GM11168 (cell line): ENCODE measurements at regions not wholly inside any gene's neighbourhood (a gene's known extent, or its start where the extent isn't known, plus 50 kb on each side); places are given as distances from the start of the nearest gene placed in this dataset.

ENCODE experiments used
- in situ Hi-C: fragments of 300-500 bp; cut with MboI; formaldehyde crosslinking; loops from one replicate; pipeline ENCODE4 v1.12.0; 2022; ENCODE audit warnings: low sequenced_read_pairs; ENCODE audit not compliant: unreplicated experiment

DNA sequence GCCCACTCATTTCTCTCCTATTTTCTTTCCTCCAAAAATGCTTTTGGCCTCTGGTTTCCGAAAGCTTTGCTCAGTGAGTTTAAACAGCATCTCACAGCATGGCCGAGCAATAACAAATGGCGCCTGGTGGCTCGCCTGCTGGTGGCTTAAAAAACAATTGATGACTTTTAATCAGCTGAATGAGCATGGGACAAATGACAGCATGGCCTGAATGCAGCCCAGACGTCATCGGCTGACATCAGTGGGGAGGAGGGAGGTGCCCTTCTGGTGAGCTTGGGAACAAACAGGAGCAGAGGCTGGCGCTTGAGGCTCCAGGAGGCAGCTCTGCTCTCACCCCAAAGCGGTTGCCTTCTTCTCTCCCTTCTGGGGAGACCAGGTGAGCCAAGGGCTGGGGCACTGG, 286.4 kb downstream of the BCOR start:
- in situ Hi-C loops: no loop called here

DNA sequence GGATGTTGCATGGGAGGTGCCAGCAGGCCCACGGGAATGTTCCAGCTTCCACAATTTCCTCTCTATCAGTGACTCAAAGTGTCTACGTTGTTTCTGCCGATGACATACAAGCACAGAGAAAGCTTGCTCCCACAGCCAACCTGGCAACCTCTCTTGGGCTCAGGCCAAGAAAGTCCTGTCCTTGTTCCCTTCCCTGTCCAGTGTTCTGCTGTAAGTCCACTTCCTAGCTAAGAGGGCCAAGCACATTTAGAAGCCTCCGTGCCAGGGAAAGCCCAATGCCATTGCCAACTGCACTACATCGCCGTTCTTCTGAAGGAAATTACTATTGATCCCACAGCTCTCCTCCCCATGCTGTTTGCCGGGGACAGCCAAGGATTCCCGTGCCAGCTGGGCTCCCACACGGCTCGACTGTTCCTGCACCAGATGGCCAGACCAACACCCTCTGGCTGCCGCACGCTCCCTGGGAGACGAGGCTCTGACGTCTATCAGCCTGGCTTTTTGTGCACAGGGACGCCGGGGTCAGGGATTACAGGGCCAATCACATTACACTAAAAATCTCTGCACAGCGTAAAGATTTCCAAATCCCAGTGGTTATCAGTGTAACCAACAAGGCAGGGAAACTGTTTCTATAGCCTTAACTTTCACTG, 284.0 kb downstream of the BCOR start:
- in situ Hi-C loops: no loop called here

DNA sequence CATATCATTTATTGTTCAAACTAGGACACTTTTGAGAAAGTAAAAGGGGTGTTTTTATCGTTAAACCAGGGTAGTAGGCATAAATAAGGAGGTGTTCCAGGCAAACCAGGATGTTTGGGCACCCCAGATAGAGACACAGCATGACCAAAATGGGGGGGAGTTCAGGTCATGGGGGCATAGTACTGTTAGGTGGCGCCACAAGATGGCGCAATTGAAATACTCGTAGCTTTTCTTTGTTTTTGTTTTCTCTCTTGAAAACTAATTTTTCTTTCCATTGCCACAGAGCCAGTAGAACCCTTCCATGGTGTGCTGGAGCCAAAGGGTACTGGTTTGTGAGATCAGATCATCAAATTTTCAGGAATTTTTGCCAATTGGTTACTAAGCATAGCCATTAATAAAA, 283.4 kb downstream of the BCOR start:
- in situ Hi-C loops: no loop called here

DNA sequence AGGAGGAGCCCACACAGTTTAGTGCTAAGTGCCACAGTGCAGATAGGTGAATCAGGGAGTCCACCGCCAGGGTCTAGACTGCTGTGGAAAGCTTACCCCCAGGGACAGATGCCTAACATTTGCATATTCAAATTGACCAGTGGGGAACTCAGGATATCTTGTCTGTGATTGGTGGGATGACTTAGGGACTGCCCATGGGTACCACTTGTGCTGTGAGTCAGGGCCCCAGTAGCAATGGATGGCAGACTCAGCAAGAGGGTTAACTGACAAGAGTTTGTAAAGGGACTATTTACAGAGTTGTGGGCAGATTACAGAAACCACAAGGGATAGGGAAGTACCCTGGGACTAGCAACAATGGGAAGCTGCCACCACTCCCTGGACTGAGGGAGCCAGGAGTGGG, 282.1 kb downstream of the BCOR start:
- in situ Hi-C loops: no loop called here

DNA sequence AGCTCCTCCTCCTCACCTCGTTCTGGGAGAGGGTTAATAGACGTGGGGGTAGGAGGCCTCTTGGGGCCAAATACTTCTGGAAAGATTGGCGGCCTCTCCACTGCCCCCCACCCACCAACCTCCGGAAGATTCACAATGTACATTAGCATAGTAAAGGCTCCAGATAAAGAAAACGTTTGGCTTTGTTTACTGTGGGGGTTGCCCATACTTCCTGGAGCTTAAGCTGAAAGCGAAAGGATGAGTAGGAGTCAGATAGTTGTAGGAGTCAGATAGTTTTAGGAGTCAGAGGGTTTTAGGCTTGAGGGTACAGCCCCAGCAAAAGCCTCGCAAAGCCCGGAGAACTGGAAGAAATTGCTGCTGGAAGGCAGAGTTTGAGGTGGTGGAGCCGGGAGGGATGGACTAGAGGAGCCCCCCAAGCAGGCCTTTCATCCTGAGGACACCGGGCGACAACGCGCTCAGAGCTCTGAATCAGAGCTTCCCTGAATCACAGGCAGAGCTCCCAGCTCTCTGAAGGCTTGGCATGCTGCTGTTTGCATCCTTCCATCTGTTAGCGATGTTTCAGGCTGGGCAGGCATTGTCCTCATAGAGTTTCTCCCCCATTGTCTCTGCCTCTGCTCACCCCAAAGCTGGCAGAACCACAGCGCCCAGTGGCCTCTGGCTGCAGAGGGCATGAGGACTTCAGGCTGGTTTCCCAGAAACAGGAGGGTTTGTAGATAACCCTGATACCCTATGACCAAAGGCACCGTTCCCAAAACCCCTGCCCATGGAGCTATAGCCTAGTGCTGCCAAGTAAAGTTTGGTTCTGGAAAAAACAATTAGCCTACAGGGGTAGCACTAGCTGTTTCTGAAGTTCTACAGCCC, 280.7 kb downstream of the BCOR start:
- in situ Hi-C loops: no loop called here

DNA sequence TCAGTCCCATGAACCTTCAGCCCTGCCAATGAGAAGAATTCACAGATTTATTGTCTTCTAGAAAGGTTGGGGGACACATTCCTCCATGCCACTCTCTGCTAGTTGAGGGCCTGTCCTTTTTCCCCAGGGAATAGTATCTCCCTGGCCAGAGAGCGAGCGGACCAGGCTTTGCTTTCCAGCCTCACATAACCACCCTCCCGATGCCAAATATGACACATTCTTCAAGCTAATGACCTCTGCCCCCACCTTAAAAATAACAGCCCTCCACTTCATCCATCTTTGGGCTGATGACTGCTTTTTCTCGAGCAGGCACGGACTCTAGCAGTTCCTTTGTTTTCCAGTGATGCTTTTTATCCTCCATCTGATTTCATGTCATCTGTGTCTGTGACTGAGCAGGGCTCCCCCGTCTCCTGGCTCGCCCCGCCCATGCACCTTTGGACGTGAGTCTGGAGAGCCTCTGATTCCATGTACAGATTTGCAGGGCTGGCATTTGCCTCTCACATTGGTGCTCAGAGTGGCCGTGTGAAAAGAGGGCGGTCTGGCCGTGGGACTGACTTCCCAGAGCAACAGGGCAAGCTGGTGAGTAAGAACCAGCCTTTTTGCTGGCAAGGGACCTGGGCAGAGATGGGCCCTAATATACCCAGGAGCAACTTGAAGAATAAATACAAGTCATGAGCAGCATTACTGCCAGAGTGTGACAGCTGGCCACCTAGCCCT, 279.8 kb downstream of the BCOR start:
- in situ Hi-C loops: no loop called here

DNA sequence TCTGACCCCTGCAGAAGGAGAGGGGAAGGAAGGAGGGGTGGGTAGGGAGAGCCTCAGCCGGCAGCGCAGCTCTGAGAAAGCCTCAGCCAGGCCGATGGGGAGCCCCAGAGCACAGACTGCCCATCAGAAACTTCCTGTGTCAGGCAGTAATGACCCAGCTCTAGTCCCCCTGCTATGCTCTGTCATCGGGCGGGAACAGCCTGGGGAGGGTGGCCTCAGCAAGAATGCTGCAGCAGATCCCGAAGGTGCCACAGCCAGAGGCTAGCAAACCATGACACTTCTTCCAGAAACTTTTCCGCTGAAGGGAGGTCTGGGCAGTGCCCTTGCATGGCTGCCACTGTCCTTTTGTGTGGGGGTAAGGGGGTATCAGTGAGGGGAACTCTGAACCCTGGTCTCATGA, 279.0 kb downstream of the BCOR start:
- in situ Hi-C loops: no loop called here

DNA sequence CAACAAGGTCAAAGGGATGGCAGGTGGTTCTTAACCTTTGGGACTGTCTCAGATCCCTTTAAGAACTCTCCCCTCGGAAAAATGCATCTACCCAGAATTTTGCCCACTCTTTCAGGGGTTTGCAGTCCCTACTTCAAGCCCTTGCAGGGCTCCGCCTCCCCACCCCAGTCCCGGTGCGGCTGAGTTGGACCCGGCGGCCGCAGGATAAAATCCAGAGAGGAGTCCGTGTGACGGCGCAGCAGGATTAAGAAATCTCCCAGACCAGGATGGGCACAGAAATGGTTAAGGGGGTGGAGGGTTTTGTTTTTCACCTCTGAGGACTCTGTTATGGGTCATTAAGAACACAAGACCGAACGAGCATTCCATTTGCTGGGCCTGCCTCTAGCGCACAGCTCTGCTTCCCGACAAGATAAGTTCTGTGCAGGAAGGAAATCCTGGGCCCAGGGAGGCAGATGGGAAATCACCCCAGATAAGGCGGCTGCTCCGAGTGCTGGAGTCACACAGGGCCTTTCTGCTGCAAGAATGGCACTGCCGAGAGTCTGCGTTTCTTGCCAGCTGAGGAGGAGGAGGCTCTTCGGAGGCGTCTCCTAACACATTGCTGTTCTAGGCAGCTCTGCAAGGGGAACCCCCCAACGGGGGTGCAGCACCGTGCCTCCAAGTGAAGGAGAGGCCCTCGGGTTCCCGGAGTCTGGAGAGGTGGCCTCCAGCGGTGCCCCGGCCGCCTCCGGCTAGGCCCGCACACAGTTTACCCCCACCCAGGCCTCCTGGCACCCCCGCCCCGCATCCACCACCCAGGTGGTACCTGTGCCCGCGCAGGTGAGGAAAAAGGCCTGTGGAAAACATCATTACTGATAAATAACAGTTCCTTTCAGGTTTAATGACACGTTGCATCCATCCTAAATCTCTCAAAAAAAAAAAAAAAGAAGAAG, 277.6 kb downstream of the BCOR start:
- in situ Hi-C loops: no loop called here

DNA sequence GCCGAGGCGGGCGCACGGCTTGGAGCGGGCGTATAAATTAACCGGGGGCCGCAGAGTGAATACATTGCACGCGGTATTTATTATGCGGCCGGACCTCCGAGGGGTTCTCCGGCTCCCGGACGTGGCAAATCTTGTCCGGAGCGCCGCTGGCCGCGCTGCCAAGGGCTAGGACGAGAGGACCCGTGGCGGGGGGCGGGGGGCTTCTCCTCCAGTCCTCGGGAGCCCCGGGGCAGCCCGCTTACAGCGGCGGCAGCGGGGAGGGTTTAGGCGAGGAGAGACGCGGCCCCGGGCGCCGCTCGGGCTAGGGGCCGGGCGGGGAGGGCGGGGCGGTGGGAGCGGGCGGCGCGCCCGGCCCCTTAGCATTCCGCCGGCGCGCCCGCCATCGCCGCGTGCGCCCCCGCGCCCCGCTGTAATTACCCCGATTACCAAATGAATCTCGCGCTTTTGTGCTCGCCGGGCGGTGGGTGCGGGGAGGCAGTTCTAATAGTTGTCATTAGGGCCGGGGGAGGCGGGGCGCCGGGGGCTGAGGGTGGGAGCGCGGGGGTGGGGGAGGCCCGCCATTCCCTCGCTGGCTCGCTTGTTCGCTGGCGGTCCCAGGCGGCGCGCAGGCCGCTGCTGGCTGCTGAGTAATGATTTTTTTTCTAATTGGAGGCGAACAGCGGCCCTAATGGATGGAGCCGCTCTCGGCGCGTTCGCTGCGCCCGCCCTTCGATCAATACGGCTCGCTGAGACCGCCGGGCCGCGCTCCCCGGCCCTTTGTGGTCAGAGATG, 276.6 kb downstream of the BCOR start:
- in situ Hi-C loops: no loop called here

DNA sequence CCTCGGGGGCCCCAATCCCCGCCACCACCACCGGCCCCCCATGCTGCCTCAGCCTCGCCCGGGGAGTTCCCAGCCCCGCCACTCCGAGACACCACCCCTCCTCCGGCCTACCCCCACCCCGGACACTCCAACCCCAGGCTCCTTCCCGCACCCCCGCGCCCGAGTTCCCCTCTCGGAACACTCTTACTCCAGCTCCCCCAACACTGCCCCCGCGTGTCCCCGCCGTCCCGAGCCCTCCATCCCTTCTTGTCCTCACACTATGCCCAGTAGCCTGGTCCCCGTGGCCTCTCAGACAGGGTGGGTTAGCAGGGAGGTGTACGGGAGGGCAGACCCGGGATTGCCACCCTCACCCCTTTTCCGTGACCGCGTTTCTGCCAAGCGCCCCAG, 276.1 kb downstream of the BCOR start:
- in situ Hi-C loops: no loop called here

DNA sequence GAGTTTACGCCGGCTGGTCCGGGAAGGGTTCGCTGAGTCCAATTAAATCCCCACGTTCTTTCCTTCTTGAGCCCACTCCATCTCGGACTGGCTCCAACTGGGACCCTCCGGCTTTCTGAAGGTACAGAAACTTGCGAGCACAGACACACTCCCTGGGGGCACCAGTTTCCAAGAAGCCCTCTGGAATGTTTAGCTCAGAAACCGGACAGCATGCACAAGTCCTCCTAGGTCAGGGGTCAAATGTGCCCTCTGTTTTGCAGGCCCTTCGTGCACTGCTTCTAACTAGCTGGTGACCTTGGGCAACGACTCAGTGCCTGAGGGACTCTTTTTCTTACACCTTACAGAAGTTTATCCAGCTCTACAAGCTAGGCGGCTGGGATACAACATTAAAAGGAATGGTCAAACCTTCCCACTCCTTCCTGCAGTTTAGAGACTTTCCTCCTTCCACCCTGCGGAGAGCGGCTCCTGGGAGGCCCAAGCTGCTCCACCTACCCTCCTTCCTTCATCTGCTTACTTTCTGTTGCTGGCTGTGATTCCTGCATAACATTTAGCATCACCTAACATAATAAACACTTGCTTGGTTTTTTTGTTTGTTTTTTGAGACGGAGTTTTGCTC, 275.5 kb downstream of the BCOR start:
- in situ Hi-C loops: no loop called here

DNA sequence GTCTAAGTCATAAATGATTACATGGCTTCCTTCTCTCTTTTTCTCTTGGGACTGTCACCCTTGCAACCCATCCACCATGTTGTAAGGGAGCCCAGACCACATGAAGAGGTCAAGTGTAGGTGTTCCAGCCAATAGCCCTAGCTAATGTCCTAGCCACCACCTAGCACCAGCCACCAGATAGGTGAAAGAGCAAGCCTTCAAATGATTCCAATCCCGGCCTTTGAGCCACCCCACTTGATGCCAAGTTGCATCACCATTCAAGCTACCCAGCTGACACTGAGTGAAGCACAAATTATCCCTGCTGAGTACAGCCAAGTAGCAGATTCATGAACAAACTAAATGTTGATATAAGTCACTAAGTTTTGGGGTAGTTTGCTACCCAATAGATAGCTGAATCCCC, 274.3 kb downstream of the BCOR start:
- in situ Hi-C loops: no loop called here

DNA sequence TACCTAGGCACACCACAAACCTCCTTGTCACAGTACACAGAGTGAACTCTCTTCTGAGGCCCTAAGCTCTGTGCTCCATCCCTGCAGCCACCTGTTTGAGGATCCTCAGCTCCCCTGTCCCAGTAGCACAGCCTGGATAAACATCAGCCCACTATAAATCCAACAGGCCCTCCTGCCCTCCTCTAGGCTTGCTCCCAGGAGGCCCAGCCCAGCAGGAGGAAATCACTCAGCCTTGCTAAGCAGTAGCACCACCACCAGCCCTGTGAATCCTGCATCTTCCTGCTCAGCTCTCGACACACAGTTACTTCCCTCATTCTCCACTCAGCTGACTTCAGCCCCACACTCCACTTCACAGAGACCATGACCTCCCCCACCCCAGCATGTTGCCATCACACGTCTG, 273.9 kb downstream of the BCOR start:
- in situ Hi-C loops: no loop called here

DNA sequence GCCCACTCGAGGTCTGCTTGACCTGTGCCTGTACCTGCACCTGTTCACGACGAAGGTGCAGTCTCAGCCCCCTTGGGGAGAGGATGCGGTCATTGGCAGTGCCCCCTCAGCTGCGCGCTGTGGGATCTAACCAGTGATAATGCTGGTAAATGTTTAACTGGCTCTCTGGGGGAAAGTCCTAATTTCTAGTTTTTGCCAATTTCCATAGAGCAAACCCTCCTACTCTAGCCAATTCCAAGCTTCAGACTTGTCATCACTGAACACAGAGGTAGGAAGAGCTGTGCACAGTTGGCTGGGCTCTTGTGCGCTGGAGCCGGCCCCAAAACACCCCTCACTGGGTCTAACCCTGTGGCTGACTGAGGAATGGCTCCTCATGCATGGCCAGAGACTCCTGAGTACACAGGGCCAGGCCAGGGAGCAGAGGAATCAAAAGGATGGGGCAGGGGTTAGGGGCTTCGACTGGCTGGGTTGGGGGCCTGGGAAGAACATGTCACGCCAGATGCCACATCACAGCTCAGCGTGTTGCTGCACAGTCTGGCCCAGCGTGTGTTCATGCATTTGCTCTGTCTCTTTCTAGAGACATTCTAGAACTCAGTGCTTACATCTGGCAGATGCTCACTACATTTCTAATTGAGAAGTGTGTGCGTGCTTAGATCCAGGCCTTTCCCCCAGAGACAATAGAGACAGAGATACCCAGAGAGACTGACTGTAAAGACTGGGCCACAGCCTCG, 270.8 kb downstream of the BCOR start:
- in situ Hi-C loops: no loop called here

DNA sequence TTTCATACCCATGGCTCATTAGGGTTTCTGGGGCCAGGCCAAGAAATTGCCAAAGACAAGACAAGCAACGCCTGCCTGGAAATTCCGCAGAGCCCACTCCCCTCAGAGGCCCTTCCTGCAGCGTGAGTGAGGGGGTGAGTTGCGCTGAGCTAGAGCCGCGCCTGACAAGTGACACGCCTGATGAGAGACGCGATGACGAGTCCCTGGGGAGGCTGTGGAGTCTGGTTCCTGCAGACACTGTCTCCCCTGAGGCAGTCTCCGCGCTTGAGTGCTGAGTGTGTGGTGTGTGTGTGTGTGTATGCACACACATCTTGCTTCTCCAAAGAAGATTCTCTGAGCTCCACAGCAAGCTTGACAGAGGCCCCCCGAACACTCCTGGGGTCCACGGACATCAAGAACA, 269.8 kb downstream of the BCOR start:
- in situ Hi-C loops: no loop called here

DNA sequence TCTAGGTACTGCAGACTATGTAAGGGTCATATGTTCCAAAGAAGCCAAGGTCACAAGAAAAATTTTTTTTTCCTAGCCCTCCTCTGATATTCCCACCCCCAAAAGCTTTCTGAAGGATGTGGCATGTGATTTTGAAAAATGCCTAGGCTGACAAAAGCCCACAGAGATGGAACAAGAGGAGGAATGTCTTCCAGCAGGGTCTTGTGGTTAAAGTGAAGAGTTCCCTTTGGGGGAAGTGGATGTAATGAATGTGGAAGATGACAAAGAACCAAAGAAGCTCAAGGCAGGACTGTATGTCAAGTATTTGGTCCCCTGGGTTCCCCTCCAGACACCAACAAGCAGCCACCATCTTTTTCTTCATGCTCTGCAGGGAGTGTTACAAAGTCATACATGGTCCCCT, 268.8 kb downstream of the BCOR start:
- in situ Hi-C loops: no loop called here

DNA sequence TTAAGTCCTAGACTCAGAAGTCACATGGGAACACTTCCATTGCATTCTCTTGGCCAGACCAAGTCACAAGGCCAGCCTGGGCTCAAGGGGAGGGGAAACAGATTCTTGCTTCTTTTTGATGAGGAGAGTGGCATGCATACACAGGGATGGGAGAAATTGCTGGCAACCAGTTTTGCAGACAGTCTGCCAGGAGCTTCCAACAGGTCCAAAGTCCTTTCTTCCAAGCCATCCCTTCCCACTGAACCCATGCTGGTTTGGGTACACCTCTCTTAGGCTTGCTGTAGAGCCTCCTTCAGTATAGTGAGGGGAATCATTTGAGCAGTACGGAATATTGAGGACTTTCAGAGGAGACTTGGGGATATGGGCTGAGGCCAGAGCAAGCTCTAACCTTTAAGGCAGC, 267.8 kb downstream of the BCOR start:
- in situ Hi-C loops: no loop called here

DNA sequence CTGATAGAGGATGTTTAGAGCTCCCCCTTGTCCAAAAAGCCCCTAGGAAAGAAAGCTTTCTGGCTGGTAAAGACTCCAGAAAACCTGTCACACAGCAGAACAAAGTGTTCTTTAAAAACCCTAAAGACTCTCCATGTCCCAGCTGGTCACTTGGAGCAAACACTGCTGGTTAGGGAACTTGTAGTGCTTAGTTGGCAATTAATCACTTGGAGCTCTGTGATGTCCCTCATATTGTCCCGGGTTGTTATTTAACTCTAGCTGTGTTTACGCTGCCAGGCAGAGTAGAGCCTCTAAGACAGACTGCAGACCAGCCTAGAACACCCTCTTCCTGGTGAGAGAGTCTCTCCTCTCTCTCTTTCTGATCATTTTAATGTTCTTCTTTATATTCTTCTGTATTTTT, 267.3 kb downstream of the BCOR start:
- in situ Hi-C loops: no loop called here

DNA sequence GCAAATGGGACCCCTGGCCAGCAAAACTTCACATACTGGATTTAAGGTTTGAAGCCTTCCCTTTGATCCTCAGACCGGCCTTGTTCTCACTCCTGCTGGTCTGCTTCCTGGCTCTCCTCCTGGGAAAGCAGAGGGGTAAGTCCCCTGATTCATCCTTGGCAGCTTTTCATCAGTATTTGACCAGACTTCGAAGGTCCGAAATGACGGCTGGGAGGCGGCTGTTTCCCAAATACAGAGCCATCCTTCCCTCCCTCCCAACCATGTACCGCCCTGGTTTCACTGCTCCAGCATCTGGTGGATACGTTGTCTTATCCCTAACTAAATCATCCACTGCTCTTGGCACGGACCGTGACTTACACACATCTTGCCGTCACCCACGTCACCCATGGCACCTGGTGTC, 265.5 kb downstream of the BCOR start:
- in situ Hi-C loops: no loop called here
